Ascending aorta (tissue), 2 donors: ENCODE measurements at regions not wholly inside any gene's neighbourhood (a gene's known extent, or its start where the extent isn't known, plus 50 kb on each side); places are given as distances from the start of the nearest gene placed in this dataset.
"Not testable (repeated sequence)": the region's sequence is repeated elsewhere in the genome, so short reads cannot be mapped to it uniquely, and the experiment has no call there.

ENCODE experiments used
- DNase-seq, 2 donors: peaks; one replicate each; pipeline ENCODE4 v3.0.0-alpha.2; 2019; ENCODE audit warnings: low spot score in 2 of 2
- H3K27ac ChIP-seq, 2 donors: fragments of 200-600 bp; sonication (generic); one replicate each; pipeline ENCODE4 v1.5.1; 2016 to 2017; ENCODE audit warnings: mild to moderate bottlenecking in 1 of 2
- H3K27me3 ChIP-seq: fragments of 200-600 bp; sonication (generic); one replicate; pipeline ENCODE4 v1.5.1; 2017
- H3K36me3 ChIP-seq, 2 donors: fragments of 200-600 bp; sonication (generic); one replicate each; pipeline ENCODE4 v1.5.1; 2016
- H3K4me1 ChIP-seq, 2 donors: fragments of 200-600 bp; sonication (generic); one replicate each; pipeline ENCODE4 v1.5.1; 2016 to 2017; ENCODE audit warnings: mild to moderate bottlenecking in 1 of 2
- H3K4me3 ChIP-seq, 2 donors: fragments of 200-600 bp; sonication (generic); one replicate each; pipeline ENCODE4 v1.5.1; 2016 to 2017; ENCODE audit warnings: mild to moderate bottlenecking in 1 of 2
- H3K9me3 ChIP-seq, 2 donors: fragments of 200-600 bp; sonication (generic); one replicate each; pipeline ENCODE4 v1.5.1; 2016
- intact Hi-C: fragments of 100-400 bp; cut with DNase I; formaldehyde crosslinking; loops from one replicate; pipeline ENCODE4 v1.15.1; 2023
- TF ChIP-seq, protein P1 (sequence below), 3 experiments: fragments of 200-600 bp in 2 of 3; fragments of 450-650 bp in 1 of 3; sonication (generic) in 2 of 3; IDR thresholded peaks; one replicate each; pipeline ENCODE4 v1.5.1; 2016 to 2019; ENCODE audit warnings: antibody characterized with exemption in 3 of 3, mild to moderate bottlenecking in 1 of 3, moderate library complexity in 1 of 3

DNA sequence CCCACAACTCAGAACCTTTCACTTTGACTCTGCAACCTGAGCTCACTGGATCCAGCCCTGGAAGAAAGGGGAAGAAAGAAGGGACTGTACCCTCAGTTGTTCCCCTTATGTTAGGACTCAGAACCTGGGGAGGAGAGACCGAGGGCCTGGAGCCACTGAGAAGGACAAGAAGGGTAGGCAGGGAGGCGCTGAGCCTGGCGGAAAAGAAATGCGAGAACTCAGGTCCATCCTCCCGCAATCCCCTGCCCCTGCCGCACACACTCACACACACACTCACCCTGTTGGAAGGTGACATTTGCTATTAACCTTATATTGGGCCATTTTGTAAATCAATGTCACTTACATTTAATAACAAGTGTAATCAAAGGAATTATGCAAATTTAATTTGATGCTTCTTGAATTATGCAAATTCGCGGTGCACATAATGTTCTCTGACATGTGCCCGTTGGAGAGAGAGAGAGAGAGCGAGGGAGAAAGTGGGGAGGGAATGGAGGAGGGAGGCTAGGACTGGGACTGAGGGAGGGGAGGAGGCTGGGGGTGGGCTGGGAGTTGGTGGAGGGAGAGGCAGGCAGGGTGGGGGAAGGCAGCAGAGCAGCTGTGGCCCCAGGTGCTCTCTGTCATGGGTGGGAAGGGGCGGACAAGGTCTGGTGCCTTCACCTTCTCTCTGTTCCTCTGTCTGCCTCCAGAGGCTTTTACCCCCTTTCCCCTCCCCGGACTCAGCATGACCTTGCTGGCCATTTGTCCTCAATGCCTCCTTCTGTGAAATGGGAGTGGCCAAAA, 99.6 kb upstream of the PAX2 start:
- Histone ChIP-seq H3K4me3 (no peak overlapping the region), H3K36me3 (no peaks in the 10 kb centered on the region), H3K9me3 (no peaks in the 10 kb centered on the region), H3K4me1 (no peaks in the 10 kb centered on the region), H3K27ac (no peak overlapping the region), H3K27me3 (no peaks in the 10 kb centered on the region)
- TF ChIP-seq, protein P1, sequence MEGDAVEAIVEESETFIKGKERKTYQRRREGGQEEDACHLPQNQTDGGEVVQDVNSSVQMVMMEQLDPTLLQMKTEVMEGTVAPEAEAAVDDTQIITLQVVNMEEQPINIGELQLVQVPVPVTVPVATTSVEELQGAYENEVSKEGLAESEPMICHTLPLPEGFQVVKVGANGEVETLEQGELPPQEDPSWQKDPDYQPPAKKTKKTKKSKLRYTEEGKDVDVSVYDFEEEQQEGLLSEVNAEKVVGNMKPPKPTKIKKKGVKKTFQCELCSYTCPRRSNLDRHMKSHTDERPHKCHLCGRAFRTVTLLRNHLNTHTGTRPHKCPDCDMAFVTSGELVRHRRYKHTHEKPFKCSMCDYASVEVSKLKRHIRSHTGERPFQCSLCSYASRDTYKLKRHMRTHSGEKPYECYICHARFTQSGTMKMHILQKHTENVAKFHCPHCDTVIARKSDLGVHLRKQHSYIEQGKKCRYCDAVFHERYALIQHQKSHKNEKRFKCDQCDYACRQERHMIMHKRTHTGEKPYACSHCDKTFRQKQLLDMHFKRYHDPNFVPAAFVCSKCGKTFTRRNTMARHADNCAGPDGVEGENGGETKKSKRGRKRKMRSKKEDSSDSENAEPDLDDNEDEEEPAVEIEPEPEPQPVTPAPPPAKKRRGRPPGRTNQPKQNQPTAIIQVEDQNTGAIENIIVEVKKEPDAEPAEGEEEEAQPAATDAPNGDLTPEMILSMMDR (IDR thresholded peaks at IDR 0.05), result no peak
- intact Hi-C loops, result no loop called here
- no peak for DNase-seq

DNA sequence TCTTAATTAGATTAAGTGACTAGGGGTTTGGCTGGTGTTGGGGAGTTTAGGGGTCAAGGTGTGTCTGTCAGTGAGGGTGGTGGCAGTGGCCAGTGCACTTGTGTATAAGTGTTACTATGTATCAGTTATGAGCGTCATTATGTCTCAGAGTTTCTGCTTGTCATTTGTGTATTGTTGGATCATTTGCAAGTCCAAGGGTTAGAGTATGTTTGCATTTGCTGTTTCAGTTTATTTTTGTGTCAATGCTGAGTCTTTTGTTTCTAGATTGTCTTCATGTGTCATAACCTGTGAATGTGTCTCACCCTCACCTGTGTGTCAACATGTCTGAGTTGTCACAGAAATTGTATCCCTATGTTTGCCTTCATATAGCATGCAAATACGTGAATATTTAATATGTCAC, 97.5 kb upstream of the PAX2 start:
- TF ChIP-seq, protein P1 (IDR thresholded peaks at IDR 0.05), result no peak
- no peaks in the 10 kb centered on the region for H3K4me1 ChIP-seq
- intact Hi-C loops, result no loop called here
- H3K4me3 ChIP-seq, result no peak overlapping the region
- no peak overlapping the region for H3K27ac ChIP-seq
- H3K36me3 ChIP-seq, result no peaks in the 10 kb centered on the region
- no peaks in the 10 kb centered on the region for H3K27me3 ChIP-seq
- no peaks in the 10 kb centered on the region for H3K9me3 ChIP-seq
- no peak for DNase-seq

GRCh38 chr10:100650693-100651092, 94.7 kb upstream of the PAX2 start:
- intact Hi-C loops, result no loop called here
- H3K27me3 ChIP-seq, result peaks cover 19% of the 10 kb centered on the region
- no peak for DNase-seq

DNA sequence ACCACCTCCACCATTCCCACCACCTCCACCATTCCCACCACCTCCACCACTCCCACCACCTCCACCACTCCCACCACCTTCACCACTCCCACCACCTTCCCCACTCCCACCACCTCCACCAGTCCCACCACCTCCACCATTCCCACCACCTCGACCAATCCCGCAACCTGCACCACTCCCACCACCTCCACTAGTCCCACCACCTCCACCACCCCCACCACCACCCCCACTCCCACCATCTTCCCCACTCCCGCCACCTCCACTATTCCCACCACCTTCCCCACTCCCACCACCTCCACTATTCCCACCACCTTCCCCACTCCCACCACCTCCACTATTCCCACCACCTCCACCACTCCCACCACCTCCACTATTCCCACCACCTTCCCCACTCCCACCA, 94.3 kb upstream of the PAX2 start:
- DNase-seq, H3K4me1 ChIP-seq, H3K4me3 ChIP-seq, H3K36me3 ChIP-seq, H3K27ac ChIP-seq, intact Hi-C loops, H3K9me3 ChIP-seq: not testable (repeated sequence)
- H3K27me3 ChIP-seq, result peaks cover 22% of the 10 kb centered on the region

More at GRCh38 chr10:100650693-100651092, 94.7 kb upstream of the PAX2 start:
- no peak overlapping the region for H3K4me3 ChIP-seq
- TF ChIP-seq, protein P1 (IDR thresholded peaks at IDR 0.05), result no peak
- no peak overlapping the region for H3K27ac ChIP-seq
- H3K9me3 ChIP-seq, result no peaks in the 10 kb centered on the region
- H3K4me1 ChIP-seq, result peaks cover 1 to 3% of the 10 kb centered on the region in 2 donors
- H3K36me3 ChIP-seq, result no peaks in the 10 kb centered on the region

- no peaks in the 10 kb centered on the region for H3K9me3 ChIP-seq
- peaks cover 3 to 4% of the 10 kb centered on the region in 2 donors for H3K4me1 ChIP-seq
- no peak for DNase-seq
- TF ChIP-seq, protein P1 (IDR thresholded peaks at IDR 0.05), result no peak
- intact Hi-C loops, result no loop called here
- H3K27ac ChIP-seq, result no peak overlapping the region
- H3K4me3 ChIP-seq, result no peak overlapping the region
- no peaks in the 10 kb centered on the region for H3K36me3 ChIP-seq
- H3K27me3 ChIP-seq, result peaks cover 25% of the 10 kb centered on the region
Measured at GRCh38 chr10:100651916-100652315, 93.5 kb upstream of the PAX2 start.

GRCh38 chr10:100652406-100653135, 92.8 kb upstream of the PAX2 start:
- peaks cover 3 to 4% of the 10 kb centered on the region in 2 donors for H3K4me1 ChIP-seq
- no peak overlapping the region for H3K27ac ChIP-seq
- TF ChIP-seq, protein P1 (IDR thresholded peaks at IDR 0.05), result no peak
- H3K36me3 ChIP-seq, result no peaks in the 10 kb centered on the region
- peaks cover 25% of the 10 kb centered on the region for H3K27me3 ChIP-seq
- DNase-seq, result no peak
- intact Hi-C loops, result no loop called here
- H3K4me3 ChIP-seq, result no peak overlapping the region
- H3K9me3 ChIP-seq, result no peaks in the 10 kb centered on the region
